NCI-H526 (cell line): ENCODE measurements at regions not wholly inside any gene's neighbourhood (a gene's known extent, or its start where the extent isn't known, plus 50 kb on each side); places are given as distances from the start of the nearest gene placed in this dataset.
"Not testable (repeated sequence)": the region's sequence is repeated elsewhere in the genome, so short reads cannot be mapped to it uniquely, and the experiment has no call there.

Experiments
- DNase-seq, 2 experiments: peaks; one replicate each; lab custom pipeline; 2025; lab: John Stamatoyannopoulos, UW

- no peak for DNase-seq
Observed at GRCh38 chr2:142572346-142573132, 304.9 kb upstream of the KYNU start.

GRCh38 chr2:142571934-142572333, 305.5 kb upstream of the KYNU start:
- DNase-seq, result no peak

GRCh38 chr2:142562900-142563299, 314.6 kb upstream of the KYNU start:
- DNase-seq, result no peak

GRCh38 chr2:142561656-142562055, 315.8 kb upstream of the KYNU start:
- DNase-seq, result no peak

- no peak for DNase-seq
Observed at GRCh38 chr2:142557391-142557790, 320.1 kb upstream of the KYNU start.

- DNase-seq, result not testable (repeated sequence)
Observed at GRCh38 chr2:142545999-142546398, 331.5 kb upstream of the KYNU start.

GRCh38 chr2:142545036-142545435, 332.4 kb upstream of the KYNU start:
- DNase-seq, result no peak

- DNase-seq, result no peak
Observed at GRCh38 chr2:142544173-142544572, 333.3 kb upstream of the KYNU start.

GRCh38 chr2:142542431-142542910, 335.0 kb upstream of the KYNU start:
- no peak for DNase-seq

GRCh38 chr2:142536966-142537365, 340.5 kb upstream of the KYNU start:
- no peak for DNase-seq

GRCh38 chr2:142536492-142536891, 341.0 kb upstream of the KYNU start:
- no peak for DNase-seq

- no peak for DNase-seq
Observed at GRCh38 chr2:142535311-142535710, 342.2 kb upstream of the KYNU start.

GRCh38 chr2:142533177-142533576, 344.3 kb upstream of the KYNU start:
- DNase-seq, result no peak

- DNase-seq, result no peak
Observed at GRCh38 chr2:142531377-142531776, 346.1 kb upstream of the KYNU start.

GRCh38 chr2:142525720-142526119, 351.7 kb upstream of the KYNU start:
- DNase-seq, result no peak

GRCh38 chr2:142521492-142521891, 356.0 kb upstream of the KYNU start:
- peak; percentile 72 to 81 for DNase-seq

- no peak for DNase-seq
Observed at GRCh38 chr2:142515493-142515892, 362.0 kb upstream of the KYNU start.

GRCh38 chr2:142509401-142509800, 368.1 kb upstream of the KYNU start:
- no peak for DNase-seq

- no peak for DNase-seq
Observed at GRCh38 chr2:142504754-142505153, 372.7 kb upstream of the KYNU start.

GRCh38 chr2:142502402-142502801, 371.6 kb upstream of the LRP1B start:
- DNase-seq, result no peak

GRCh38 chr2:142495141-142495540, 364.3 kb upstream of the LRP1B start:
- no peak for DNase-seq

GRCh38 chr2:142489631-142490030, 358.8 kb upstream of the LRP1B start:
- not testable (repeated sequence) for DNase-seq

- no peak for DNase-seq
Observed at GRCh38 chr2:142484111-142484510, 353.3 kb upstream of the LRP1B start.

GRCh38 chr2:142483653-142484052, 352.8 kb upstream of the LRP1B start:
- no peak for DNase-seq
